Osteoblast (primary cell): ENCODE measurements at regions not wholly inside any gene's neighbourhood (a gene's known extent, or its start where the extent isn't known, plus 50 kb on each side); places are given as distances from the start of the nearest gene placed in this dataset.
A peak's percentile ranks its signal among the peaks of the same experiment; 100 is the strongest.
"Not testable (repeated sequence)": the region's sequence is repeated elsewhere in the genome, so short reads cannot be mapped to it uniquely, and the experiment has no call there.

Experiments
- DNase-seq: peaks from one replicate; pipeline ENCODE4 v3.0.0; 2011; ENCODE audit warnings: low spot score, mixed read lengths; ENCODE audit not compliant: insufficient read length; ENCODE audit errors: missing footprints
- H2AFZ ChIP-seq: 2 replicates; pipeline ENCODE4 v1.6.0; 2011; ENCODE audit warnings: mild to moderate bottlenecking, low read length
- H3K27ac ChIP-seq: 2 replicates; pipeline ENCODE4 v1.5.1; 2011; ENCODE audit warnings: mild to moderate bottlenecking, low read depth, low read length, moderate library complexity
- H3K27me3 ChIP-seq: 2 replicates; pipeline ENCODE4 v1.6.0; 2012; ENCODE audit warnings: mild to moderate bottlenecking, control low read depth, inconsistent platforms, low read length, moderate library complexity; ENCODE audit not compliant: insufficient read depth
- H3K36me3 ChIP-seq: 2 replicates; pipeline ENCODE4 v1.5.1; 2011; ENCODE audit warnings: mild to moderate bottlenecking, low read length, control low read depth, moderate library complexity; ENCODE audit not compliant: insufficient read depth
- H3K4me1 ChIP-seq: 2 replicates; pipeline ENCODE4 v1.5.1; 2011; ENCODE audit warnings: mild to moderate bottlenecking, low read length, control low read depth, moderate library complexity; ENCODE audit not compliant: insufficient read depth
- H3K4me2 ChIP-seq: 2 replicates; pipeline ENCODE4 v1.6.0; 2011; ENCODE audit warnings: mild to moderate bottlenecking, low read length; ENCODE audit not compliant: insufficient read depth
- H3K4me3 ChIP-seq: fragments of 200-600 bp; sonication (generic); 3 replicates; pipeline ENCODE4 v1.5.1; 2012; ENCODE audit warnings: mild to moderate bottlenecking, low read length, inconsistent platforms; ENCODE audit not compliant: insufficient read depth
- H3K79me2 ChIP-seq: 2 replicates; pipeline ENCODE4 v1.6.0; 2012; ENCODE audit warnings: mild to moderate bottlenecking, low read length, control low read depth, inconsistent platforms; ENCODE audit not compliant: insufficient read depth
- H3K9me3 ChIP-seq: 2 replicates; pipeline ENCODE4 v1.5.1; 2011; ENCODE audit warnings: low read depth, low read length, control low read depth
- H4K20me1 ChIP-seq: 2 replicates; pipeline ENCODE4 v1.6.0; 2012; ENCODE audit warnings: mild to moderate bottlenecking, low read length, control low read depth; ENCODE audit not compliant: insufficient read depth

DNA sequence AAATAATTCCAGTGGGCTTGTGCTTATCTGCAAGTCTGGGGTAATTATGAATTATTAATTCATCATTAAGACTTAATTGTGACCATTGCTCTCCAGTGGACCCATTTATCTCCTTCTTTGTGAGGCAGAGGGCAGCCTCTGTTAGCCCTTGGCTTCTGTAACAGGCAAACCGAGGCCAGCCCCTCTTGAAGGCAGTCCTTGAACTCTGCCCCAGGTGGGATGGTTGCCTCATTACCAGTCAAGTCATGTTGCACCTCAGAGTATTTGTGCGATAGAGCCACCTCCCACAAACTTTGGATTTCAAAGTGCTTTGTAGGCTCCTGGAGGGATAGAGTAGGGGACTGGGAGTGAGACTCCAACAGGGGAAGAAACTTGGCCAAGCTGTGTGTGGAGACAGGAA, 468.0 kb upstream of the ZNG1F start:
- not testable (repeated sequence) for H3K79me2 ChIP-seq

DNA sequence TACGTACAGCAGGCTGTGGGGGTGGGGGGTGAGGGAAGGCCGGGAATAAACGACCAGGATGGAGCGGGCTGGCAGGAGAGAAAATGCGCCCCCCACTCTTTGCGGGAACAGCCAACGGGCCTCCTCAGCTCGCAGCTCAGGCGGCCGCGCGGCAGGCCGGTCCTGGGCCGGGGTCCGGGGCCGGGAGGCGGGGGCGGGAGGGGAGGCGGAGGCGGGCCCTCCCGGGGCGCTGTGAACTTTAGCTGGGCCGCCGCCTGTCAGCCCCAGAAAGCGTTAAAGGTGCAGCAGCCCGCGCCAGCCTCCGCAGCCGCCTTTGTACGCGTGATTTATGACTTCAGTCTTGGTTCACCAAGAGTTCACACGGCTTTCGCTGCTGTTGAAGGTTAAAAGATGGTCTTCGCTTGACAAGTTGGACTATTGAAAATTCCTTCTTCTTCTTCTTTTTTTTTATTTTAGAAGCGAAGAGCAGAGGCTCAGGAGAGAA, 466.0 kb upstream of the ZNG1F start:
- not testable (repeated sequence) for H3K27me3 ChIP-seq, H4K20me1 ChIP-seq, H3K4me1 ChIP-seq, H2AFZ ChIP-seq, H3K27ac ChIP-seq, H3K4me2 ChIP-seq, H3K9me3 ChIP-seq, DNase-seq, H3K79me2 ChIP-seq, H3K4me3 ChIP-seq, H3K36me3 ChIP-seq

More for the DNA sequence above, 468.0 kb upstream of the ZNG1F start:
- not testable (repeated sequence) for H3K4me3 ChIP-seq, H3K27ac ChIP-seq, H2AFZ ChIP-seq, H3K36me3 ChIP-seq, H3K4me2 ChIP-seq, H3K9me3 ChIP-seq, H4K20me1 ChIP-seq, H3K27me3 ChIP-seq, H3K4me1 ChIP-seq
- peak; percentile 3 for DNase-seq

- H4K20me1 ChIP-seq, H3K4me2 ChIP-seq, H3K36me3 ChIP-seq, H3K27ac ChIP-seq, H3K79me2 ChIP-seq, H3K4me3 ChIP-seq, H3K9me3 ChIP-seq, H3K4me1 ChIP-seq, H3K27me3 ChIP-seq, H2AFZ ChIP-seq: not testable (repeated sequence)
- DNase-seq = peak; percentile 4
Measured at GRCh38 chr9:41654349-41654748, 465.2 kb upstream of the ZNG1F start.

DNA sequence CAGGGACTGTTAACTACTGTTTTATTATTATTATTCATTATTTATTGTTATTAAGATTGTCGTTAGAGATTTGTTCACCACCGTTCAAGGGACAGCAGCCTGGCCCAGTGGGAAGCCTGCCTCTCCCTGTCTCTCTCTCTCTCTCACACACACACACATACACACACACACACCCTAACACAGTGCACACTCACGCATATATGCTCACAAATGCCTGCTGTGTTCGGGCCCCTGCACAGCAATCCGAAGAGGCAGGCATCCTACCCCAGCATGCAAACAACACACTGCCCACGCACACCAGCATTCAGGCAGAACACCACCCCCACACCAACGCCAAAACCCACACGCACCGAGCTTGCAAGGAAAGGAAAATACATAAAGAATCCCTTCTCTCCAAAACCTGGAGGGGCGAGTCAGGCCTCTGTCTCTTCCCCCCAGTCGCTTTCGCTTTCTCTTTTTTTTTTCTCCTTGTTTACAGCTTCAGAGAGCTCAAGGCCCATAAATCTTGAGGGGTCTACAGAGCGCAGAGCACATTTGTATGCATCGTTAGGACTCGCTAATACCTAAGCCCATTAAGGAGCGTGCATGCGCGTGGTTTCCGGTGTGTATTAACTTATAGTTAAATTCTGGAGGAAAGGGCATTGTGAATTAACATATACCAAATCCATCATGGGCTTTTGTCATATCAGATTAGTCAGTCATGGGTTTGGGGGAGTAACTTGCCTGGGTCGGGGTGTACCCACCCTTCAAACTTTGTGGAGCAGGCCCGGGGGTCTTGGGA, 464.6 kb upstream of the ZNG1F start:
- not testable (repeated sequence) for H3K79me2 ChIP-seq, H3K27me3 ChIP-seq, H3K4me3 ChIP-seq, H3K4me2 ChIP-seq, H3K27ac ChIP-seq, H3K9me3 ChIP-seq, H2AFZ ChIP-seq, H3K36me3 ChIP-seq, H3K4me1 ChIP-seq, H4K20me1 ChIP-seq, DNase-seq

- H4K20me1 ChIP-seq, H3K36me3 ChIP-seq: not testable (repeated sequence)
Measured at GRCh38 chr9:41652800-41653199, 463.7 kb upstream of the ZNG1F start.

DNA sequence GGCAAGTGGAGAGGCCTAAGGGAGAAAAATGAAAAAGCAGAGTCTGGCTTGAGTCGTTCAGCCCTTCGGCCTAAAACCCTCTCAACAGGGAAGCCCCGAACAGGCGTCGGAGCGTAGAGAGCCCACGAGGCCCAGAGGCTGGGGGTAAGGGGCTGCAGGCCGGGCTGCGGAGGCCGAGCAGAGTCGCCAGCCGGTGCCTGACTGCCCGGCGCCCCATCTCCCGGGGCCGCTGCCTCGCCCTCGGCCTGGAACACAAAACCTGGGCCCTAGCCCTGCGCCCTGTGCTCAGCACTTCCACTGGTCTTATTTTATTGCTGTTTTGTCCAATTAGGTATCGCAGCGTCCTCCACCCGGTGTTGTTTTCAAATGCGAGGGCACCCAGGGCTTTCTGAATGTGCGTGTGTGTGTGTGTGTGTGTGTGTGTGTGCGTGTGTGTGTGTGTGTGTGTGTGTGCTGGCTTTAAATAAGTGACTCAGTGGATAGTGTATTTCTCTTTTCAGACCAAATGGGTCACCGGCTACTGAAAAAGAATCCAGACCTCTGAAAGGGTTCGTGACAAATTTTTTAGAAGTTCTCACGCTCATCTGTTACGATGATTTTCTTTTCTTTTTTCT, 463.1 kb upstream of the ZNG1F start:
- not testable (repeated sequence) for H3K4me2 ChIP-seq, H3K4me1 ChIP-seq, H3K27me3 ChIP-seq

More at GRCh38 chr9:41652800-41653199, 463.7 kb upstream of the ZNG1F start:
- H3K4me3 ChIP-seq, H3K27ac ChIP-seq, H3K4me1 ChIP-seq, H2AFZ ChIP-seq, H3K9me3 ChIP-seq, H3K79me2 ChIP-seq, H3K27me3 ChIP-seq, DNase-seq, H3K4me2 ChIP-seq: not testable (repeated sequence)

GRCh38 chr9:41650086-41650485, 461.0 kb upstream of the ZNG1F start:
- not testable (repeated sequence) for DNase-seq, H2AFZ ChIP-seq, H3K27me3 ChIP-seq, H3K9me3 ChIP-seq, H3K36me3 ChIP-seq, H3K79me2 ChIP-seq, H3K4me1 ChIP-seq, H3K4me3 ChIP-seq, H3K27ac ChIP-seq, H4K20me1 ChIP-seq, H3K4me2 ChIP-seq

More for the DNA sequence above, 463.1 kb upstream of the ZNG1F start:
- not testable (repeated sequence) for H4K20me1 ChIP-seq, H2AFZ ChIP-seq, H3K36me3 ChIP-seq, H3K9me3 ChIP-seq, H3K27ac ChIP-seq, H3K4me3 ChIP-seq, H3K79me2 ChIP-seq
- peak; percentile 1 for DNase-seq

DNA sequence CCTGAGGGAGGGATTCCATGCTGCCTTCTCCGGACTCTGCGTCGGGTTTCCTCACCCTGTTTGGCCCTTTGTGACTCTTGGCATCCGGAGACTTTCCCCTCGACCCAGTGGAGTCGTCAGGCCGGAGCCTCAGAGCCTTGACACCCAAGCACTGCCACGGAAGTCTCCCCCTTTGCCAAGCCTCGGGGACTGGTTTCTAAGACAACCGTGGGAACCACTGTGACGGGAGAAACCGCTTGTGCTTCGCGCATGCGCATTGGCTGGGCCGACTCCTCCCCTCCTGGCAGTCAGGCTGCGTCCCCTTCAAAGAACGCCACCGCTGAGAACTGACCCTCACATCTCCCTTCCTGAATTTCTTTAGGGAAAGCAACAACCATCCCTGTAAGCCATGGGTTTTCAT, 459.4 kb upstream of the ZNG1F start:
- not testable (repeated sequence) for H3K9me3 ChIP-seq, H3K27me3 ChIP-seq, DNase-seq, H3K4me3 ChIP-seq, H3K27ac ChIP-seq, H4K20me1 ChIP-seq, H2AFZ ChIP-seq, H3K4me1 ChIP-seq, H3K36me3 ChIP-seq, H3K4me2 ChIP-seq, H3K79me2 ChIP-seq

GRCh38 chr9:41646246-41646645, 457.1 kb upstream of the ZNG1F start:
- not testable (repeated sequence) for H4K20me1 ChIP-seq, H3K4me3 ChIP-seq, H3K9me3 ChIP-seq, H2AFZ ChIP-seq, H3K4me2 ChIP-seq, H3K27ac ChIP-seq, H3K4me1 ChIP-seq, DNase-seq, H3K79me2 ChIP-seq, H3K36me3 ChIP-seq, H3K27me3 ChIP-seq
